Hematopoietic multipotent progenitor cell treated with erythropoietin and hydrocortisone succinate and interleukin-3 and kit ligand, for 15 days (in vitro differentiated cells): ENCODE measurements at regions not wholly inside any gene's neighbourhood (a gene's known extent, or its start where the extent isn't known, plus 50 kb on each side); places are given as distances from the start of the nearest gene placed in this dataset.

ENCODE experiments used
- DNase-seq: peaks from one replicate; pipeline ENCODE4 v3.0.0-alpha.2; 2015; ENCODE audit warnings: low spot score

DNA sequence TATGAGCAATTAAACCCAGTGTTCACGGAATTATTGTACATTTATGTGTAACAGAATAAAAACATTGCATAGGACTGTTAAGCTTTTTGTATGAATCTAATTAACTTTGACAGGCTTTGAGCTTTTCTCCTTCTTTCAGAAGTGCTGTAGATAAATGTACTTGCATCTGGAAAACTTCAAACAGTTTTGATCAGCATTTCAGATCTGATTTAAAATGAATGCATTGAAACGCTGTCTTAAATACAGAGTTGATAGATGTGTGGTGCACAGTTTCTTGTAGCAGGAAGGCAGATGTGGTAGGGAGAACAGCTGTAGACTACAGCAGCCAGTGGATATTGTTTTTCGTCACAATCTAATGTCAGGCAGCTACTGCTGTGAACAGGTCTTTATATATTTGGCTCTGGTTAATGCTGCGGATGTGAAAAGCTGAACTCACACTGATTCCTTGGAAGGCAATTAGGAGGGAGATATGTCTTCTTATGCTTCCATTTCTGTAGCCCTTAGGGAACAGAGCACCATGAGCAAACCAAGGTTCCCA lies 193.8 kb upstream of the GOLIM4 start:
- DNase-seq = no peak

DNA sequence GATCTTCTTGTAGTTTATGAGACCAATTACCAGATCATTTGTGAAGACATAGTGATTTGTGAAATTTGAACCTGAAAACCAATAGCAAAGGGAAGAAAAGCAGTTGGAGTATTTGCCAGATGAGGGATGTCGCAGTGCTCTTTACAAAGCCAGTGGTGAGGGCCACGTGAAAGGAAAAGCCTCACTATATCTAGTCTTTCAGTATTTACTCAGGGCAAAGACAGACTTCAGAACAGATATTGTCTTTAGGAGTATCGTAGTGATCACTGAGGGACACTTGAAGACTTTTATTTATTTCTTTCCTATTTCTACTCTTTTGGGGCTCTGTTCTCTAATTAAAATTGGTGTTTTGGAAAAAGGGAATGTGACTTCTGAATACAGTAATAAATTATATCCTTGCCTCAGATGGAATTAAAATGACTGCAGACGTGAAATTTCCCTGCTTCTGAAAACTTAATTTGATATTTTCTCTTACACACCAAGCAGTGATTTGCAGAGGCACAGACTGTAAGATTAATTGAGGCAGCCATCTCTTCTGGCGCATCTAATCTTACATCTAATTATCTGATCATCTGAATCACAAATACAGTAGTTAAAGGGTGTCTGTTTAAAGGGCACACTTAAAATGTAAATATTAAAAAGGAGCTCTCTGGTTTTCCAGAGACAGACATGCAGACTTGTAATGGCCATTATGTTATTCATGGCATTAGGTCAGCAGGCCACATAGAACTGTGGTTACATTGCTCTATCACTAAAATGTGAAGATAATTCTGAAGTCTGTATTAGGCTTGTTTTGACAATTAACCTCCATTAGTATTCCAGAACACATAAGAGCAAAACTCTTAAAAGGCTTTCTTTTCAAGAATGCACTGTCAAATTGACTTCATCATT lies 193.0 kb upstream of the GOLIM4 start:
- no peak for DNase-seq

DNA sequence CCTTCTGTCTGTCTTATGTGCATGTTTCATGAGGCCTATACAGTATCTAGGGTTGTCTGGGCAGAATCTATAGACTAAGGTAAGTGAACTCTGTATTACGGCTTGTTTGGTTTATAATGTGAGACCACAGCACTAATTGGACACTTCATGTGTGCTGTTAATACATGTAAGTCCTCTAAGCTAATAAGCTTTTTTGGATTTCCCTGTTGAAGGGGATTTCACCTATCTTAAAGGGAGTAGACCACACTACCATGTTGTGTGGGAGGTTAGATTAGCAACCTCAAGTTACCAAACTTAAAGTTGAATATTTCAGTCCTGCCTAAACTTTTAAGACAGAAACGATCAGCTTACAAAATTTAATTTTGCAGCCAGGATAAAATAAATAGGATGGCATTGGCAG lies 189.8 kb upstream of the GOLIM4 start:
- DNase-seq = no peak

DNA sequence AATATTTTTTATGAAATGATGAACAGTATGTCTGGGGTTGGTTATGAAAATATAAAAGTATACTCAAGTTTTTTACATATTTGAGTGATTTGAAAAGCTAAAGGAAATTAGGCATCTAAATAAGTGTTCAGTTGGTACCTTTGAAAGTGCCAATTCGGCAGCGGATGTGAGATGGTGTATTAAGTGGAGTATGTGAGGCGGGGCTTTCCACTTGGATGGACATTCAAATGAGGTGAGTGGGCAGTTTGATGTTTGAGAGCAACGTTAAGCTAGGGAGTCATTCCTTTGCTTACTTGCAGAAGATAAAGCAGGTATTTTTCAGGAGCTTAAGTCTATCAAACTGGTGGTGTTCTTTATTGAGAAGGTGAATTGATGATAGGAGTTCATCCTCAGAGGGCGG lies 189.0 kb upstream of the GOLIM4 start:
- DNase-seq = no peak

DNA sequence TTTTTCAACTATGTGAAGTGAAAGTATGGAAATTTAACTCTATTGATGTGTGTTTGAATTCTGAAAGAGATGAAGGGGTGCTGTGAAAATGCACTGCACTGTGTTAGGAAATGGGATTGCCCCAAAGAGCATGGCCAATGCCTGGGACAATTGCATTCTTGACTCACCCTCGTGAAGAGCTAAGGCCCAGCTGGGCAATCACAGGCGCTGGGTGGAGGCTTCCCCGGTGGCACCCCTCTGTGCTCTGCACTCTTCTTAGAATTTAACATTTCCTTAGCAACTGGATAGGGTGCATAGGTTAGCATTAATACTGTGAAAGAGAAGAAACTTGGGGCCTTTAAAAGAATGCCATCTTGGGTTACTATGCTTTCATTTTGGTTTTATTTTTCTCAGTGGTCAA lies 179.9 kb upstream of the GOLIM4 start:
- no peak for DNase-seq

DNA sequence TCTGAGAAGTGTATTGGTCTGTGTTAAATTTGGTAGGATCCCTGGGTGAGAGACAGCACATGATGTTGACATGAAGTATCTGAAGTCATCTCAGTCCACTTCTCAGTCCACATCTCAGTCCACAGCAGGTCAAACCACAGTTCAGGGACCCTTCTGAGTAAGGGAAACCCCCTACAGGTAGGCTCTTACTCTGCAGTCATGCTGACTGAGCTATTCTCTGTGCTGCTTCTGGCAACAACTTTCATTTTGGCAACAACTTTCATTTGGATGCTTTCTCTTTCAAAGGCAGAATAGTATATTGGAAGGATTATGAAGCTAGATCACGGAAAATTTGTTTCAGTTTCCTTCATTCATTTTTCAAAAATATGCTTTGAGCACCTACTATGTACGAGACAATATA lies 178.2 kb upstream of the GOLIM4 start:
- no peak for DNase-seq

DNA sequence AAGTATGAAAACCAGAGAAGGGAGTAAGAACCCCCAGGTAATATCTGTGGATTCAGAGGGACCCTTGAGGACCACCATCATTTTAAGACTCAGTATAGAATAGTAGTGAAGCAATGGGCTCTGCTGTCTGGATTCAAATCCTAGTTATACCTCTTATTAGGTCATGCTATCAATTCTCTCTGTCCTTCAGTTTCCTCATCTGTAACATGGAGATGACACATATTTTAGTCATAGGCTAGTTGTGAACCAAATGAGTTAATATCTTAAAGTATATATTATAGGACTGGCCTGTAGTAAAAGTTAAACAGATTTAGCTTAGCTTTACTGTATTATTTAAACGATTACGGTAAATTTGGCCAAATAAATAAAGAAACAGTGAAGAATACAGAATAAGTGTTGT lies 177.3 kb upstream of the GOLIM4 start:
- no peak for DNase-seq

DNA sequence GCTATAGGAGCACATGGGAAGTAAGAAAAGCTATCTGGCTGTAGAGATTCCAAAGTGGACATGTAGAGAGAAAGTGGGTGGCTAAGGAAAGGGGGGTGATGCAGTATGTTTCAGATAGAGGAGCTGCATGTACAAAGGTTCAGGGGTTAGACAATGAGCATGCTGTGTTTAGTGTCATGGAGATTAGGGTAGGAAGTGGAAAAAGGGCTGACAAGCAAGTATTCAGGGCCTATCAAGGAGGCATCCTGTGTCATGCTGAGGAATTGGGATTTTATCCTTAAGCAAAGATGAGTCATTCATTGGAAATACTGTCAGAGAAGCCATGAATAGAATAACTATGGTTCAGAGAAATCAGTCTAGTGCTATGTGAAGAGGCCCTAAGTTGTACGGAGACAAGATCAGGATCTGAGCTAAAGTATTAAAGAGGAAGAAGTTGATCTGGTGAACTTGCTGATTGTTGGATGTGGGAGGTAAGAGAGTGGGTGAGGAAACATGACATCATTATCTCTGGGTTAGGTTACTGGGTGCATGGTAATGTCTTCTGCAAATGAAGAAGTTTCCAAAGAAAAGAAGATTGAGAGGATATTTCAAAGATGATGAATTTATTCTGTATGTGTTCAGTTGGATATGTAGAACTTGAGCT lies 176.7 kb upstream of the GOLIM4 start:
- DNase-seq = no peak

DNA sequence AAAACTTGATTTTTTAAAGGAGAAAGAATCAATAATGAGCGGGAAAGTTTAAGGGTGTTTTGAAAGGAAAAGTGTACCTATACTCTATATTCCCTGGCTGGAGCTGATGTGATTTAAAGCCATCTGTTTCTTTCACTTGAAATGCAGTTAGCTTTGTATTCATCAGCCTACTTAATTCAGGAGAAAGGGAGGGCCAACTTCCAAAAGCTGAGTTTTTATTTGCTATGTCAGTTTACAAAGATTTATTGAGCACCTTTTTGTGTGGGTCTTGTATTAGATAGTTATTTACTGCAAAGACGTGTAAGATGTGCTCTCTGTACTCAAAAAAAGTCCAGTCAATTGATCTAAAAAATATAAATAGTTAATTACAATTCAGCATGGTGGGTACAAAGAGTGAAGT lies 176.2 kb upstream of the GOLIM4 start:
- DNase-seq = no peak

DNA sequence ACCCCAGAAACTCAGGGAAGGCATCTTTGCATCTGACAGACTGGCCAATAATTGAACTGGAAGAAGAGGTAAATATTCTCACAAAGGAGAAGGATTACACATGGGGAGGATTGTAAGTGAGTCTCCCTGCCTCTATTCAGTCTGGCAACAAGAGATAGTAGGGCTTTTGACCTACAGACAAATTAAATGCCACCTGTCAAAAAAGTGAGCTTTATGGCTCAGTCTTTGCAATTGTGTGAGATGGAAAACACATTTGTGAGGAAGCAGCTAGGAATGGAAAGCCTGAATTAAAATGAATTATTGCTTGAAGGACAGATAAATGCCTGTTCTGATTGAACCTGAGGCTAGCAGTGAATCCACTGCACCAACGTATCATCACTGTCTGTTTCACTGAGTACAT lies 173.3 kb upstream of the GOLIM4 start:
- DNase-seq = no peak

DNA sequence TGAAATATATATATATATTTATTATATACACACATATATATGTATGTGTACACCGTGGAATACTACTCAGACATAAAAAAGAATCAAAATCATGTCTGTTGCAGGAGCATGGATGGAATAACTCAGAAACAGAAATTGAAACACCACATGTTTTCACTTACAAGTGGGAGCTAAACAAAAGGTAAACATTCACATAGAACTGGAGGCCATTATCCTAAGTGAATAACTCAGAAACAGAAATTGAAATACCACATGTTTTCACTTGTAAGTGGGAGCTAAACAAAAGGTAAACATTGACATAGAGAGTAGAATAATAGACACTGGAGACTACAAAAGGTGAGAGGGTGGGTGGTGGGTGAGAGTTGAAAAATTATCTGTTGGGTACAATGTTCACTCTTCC lies 171.5 kb upstream of the GOLIM4 start:
- DNase-seq = no peak

DNA sequence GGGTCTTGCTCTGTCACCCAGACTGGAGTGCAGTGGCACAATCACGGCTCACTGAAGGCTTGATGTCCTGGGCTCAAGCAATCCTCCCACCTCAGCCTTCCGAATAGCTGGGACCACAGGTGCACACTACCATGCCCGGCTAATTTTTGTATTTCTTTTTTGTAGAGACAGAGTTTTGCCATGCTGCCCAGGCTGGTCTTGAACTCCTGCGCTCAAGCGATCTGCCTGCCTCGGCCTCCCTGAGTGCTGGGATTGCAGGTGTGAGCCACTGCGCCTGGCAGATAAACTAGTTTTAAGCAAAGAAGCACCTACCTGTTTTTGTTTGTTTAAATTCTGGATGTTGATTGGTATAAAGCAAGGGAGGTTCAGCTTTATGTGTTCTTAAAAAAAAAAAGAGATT lies 170.6 kb upstream of the GOLIM4 start:
- DNase-seq = no peak

DNA sequence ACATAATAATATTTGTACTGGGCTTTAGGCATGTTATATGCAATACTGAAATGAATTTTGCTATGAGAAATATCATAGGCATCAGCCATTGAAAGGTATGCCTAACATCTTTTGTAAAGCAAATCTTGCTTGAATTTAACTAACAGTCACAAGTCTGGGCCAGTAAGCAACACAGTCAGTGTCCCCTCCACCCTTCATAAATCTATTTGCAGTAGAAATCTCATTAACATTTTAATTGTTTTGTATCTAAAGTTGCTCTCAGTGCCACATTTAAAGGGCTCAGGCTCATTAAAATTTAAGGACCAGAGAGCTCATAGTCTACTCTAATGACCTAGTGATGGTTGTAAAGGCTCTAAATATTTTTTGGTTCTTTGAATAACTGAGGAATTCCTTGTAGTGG lies 167.2 kb upstream of the GOLIM4 start:
- no peak for DNase-seq

DNA sequence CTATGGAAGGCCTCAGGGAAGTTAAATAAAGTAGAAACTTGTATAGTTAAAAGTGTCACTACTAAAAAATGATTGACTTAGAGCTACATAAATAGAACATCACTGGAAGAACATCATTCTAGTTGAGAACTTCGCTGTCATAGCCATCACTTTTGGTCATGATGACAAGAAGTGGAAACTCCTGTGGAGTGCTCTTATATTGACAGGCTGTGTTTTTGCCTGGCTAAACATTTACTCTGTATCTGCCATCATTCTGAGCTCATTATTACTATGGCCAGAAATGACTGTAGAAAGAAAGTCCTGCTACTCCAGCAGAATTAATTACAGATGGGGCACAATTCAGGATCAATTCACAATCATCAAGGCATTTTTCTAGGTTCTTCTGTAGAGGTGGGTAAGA lies 165.1 kb upstream of the GOLIM4 start:
- no peak for DNase-seq

DNA sequence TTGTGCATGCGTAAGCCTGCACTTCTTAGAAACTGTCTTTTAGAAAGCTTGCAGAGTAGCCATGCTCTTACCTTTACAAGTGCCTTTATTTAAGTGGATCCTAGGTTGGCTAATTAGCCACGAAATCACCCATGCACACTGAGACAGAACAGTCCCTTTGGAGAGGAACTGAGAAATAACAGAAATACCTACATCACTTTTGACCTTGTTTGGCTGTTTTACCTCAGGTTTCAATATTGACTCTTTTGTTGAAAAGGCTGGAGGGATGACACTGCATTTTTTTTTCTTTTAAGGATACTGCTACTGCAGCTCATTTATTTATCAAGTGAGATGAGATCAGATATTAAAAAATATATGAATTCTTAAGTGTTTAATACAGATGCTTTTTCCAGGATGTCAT lies 155.6 kb upstream of the GOLIM4 start:
- no peak for DNase-seq

DNA sequence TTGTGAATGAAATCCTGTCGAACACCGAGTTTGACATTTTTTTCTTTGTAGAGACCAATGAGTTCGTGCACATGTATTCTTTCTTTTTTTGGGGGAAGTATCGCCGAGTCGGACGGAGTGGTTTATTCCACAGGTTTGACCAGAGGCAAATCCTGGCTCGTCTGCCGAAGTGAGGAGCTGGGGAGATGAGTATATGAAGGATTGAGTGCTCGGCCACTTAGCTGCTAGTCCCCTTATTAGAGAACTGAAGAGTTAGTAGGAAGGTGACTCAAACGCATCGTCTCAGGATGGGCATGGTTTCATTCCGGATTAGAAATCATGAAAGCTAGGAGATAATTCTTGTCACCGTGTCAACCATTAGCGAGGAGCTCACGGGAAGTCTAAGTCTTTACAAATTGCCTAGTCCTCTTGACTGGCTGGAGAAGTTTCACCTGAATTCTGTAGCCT lies 154.7 kb upstream of the GOLIM4 start:
- DNase-seq = no peak

DNA sequence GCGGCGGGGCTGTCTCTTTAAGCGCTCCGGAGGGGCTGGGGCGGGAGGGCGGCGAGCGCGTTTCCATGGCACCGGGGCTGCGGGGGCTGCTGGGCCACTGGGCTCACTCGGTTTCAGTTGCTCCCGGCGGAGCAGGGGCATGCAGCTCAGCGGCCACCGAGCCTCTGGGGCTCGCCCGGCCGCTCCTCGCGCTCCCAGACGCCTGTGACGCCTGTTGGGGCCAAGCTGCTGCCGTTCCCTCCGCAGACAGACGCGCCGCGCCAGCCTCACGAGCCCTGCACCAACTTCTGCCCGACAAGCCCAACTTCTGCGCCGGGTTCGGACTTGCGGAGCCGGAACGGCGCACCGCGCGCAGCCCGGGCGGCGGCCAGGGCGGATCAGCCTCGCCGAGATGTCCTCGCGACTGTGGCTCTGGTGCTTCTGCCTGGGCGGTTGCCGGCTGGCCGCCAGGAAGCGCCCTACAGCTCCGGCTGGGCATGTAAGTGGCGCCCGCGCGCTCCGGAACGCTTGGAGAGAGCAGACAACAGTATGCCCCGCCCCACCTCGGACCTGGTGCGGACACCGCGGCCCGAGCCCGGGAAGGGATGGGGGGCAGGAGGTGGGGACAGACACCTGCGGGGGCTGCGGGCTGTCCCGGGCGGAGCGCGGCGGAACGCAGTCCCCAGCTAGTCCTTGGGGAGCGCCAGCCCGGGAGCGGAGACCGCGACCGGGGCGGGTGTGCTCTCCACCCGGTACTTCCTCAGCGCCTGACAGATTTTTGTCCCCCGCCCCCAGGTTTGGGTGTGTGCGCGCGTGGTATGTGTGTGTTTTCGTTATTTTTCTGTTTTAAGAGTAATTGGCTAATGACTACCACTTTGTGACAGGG lies 154.1 kb upstream of the GOLIM4 start:
- DNase-seq = no peak

DNA sequence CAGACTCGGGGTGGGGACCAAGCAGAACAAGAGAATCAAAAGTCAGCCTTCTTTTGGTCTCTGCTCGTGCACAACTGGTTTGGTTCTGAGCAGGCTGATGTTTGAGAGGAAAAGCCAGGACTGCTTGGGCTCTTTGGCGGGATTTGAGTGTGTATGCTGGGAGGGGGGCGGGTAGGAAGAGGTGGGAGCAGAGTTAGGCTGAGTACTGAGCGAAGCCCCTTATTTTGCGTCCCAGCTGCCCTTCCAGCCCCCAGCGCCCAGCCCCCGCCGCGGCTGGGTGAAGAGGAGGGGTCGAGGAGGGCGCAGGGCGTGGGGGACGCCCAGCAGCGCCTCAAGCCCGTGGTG lies 153.5 kb upstream of the GOLIM4 start:
- no peak for DNase-seq

DNA sequence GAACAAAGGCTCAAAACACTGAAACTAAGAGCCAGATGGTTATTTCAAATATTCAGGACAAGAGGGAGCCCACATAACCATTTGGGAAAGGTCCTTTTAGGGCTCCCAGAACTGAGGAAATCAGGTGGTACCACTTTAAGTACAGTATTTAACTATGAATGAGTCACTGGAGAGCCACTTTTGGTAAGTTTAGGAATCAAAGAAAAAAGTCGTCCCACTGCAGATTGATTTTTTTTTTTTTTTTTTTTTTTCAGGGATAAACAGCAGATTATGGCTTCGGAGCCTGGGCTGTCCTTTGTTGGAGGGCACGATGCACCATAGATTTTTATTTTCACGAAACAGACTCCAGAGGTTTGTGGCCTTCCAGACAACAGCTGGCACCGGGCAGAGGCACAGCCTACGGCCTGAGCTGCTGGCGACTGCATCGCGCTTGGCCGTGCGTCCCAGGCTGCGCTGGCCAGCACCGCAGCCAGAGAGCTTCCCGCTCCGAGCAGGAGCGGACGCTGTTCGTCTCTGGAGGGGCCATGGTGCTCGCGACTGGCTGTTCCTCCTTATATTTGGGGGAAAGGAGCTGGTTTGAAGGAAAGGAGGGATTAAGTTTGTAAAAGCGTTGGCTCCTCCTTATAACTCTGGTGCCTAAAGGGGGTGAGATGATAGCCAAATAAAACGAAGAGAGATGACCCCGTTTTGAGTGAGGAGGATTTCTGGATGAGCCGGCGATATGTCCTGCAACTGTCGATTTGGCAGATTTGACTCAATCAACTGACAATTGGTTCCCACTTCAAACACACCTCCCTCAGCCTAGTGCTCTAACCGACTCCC lies 152.9 kb upstream of the GOLIM4 start:
- DNase-seq = no peak

DNA sequence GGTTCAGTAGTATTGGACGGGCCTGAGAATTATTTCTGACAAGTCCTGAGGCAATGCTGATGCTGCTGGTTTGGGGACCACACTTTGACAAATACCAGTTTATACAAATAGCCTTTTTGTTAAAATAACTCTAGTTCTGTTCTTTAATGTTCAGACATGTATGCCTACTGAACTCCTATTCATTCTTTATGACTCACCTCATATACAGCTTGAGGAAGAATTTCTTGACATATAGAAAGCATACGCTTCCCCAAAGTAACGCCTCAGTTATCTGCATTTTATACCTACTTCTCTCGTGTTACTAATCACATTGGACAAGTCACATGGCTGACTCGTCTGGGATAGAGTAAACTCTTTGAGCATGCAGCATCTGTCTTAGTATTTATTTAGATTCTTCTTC lies 145.4 kb upstream of the GOLIM4 start:
- DNase-seq = no peak

DNA sequence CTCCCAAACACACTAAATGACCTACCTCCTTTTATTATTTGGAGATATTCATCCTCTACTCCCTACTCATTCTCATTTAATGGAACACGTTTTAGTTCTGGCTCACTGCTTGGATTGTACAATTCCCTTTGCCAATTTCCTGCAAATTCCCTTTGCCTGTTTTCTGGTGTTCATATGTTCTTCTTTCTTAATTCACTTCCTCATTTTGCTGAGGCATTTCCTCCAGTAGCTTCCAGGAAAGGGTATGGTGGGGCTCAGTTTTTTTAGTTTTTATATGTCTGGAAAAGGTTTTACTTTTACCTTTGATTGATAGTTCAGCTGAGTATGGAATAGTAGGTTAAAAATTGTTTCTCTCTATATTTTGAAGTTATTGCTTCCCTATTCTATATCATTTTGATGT lies 143.6 kb upstream of the GOLIM4 start:
- DNase-seq = no peak

DNA sequence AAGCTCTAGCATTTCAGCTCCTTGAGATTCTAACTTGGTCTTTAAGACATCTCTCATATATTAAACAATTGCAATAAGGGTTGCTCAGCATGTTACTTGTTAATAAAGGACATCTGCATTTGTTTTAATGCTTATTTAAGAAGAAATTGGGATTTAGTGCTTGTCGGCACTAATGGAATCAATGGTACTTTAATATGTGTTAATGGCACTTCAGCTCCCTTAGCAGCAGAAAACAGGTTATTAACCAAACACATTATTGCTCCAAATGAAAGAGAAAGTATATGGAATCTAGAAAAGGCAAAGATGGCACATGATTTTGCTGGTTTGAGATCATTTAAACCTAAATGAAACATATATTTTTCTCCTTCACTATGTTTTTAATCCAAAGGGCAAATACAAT lies 137.3 kb upstream of the GOLIM4 start:
- no peak for DNase-seq
